Sigmoid colon (tissue), 6 donors: ENCODE measurements at regions not wholly inside any gene's neighbourhood (a gene's known extent, or its start where the extent isn't known, plus 50 kb on each side); places are given as distances from the start of the nearest gene placed in this dataset.

Experiments
- DNase-seq: peaks from one replicate; pipeline ENCODE4 v3.0.0-alpha.2; 2019
- H3K27ac ChIP-seq, 4 donors: fragments of 200-600 bp; sonication (generic); one replicate each; pipeline ENCODE4 v1.5.1; 2016 to 2019; ENCODE audit warnings: mild to moderate bottlenecking in 1 of 4
- H3K27me3 ChIP-seq, 3 donors: fragments of 200-600 bp; sonication (generic); one replicate each; pipeline ENCODE4 v1.5.1; 2019; ENCODE audit warnings: mild to moderate bottlenecking in 1 of 3
- H3K36me3 ChIP-seq, 4 donors: fragments of 200-600 bp; sonication (generic); one replicate each; pipeline ENCODE4 v1.5.1; 2016 to 2019
- H3K4me1 ChIP-seq, 4 donors: fragments of 200-600 bp; sonication (generic); one replicate each; pipeline ENCODE4 v1.5.1; 2017 to 2019
- H3K4me3 ChIP-seq, 4 donors: fragments of 200-600 bp; sonication (generic); one replicate each; pipeline ENCODE4 v1.5.1; 2017 to 2019; ENCODE audit warnings: mild to moderate bottlenecking in 2 of 4, moderate library complexity in 1 of 4
- H3K9me3 ChIP-seq, 4 donors: fragments of 200-600 bp in 3 of 4; sonication (generic) in 3 of 4; one replicate each; pipeline versions ENCODE4 v1.5.1 to v1.6.1; 2013 to 2019
- EP300 ChIP-seq, 4 donors: sonication (generic); formaldehyde crosslinking; IDR thresholded peaks; one replicate each; pipeline ENCODE4 v1.6.1; 2017; ENCODE audit warnings: antibody characterized with exemption in 4 of 4
- POLR2A ChIP-seq, 2 donors: fragments of 450-650 bp; IDR thresholded peaks; one replicate each; pipeline ENCODE4 v1.6.1; 2016; ENCODE audit warnings: antibody characterized with exemption in 2 of 2, mild to moderate bottlenecking in 2 of 2, moderate library complexity in 2 of 2
- POLR2AphosphoS5 ChIP-seq, 4 donors: sonication (generic); formaldehyde crosslinking; IDR thresholded peaks; one replicate each; pipeline ENCODE4 v1.6.1; 2017; ENCODE audit warnings: antibody characterized with exemption in 4 of 4
- WGBS, 2 donors: extraction: QIAGEN DNeasy Blood & Tissue Kit; methylation state at CpG; one replicate each; pipeline ENCODE4 v1.1.7; 2013; 5-methylcytosine and 5-hydroxymethylcytosine counted together
- intact Hi-C: fragments of 100-400 bp; cut with DNase I; formaldehyde crosslinking; loops from one replicate; pipeline ENCODE4 v1.15.1; 2023
- TF ChIP-seq, protein P1 (sequence below), 4 experiments: fragments of 450-650 bp in 3 of 4; fragments of 200-600 bp in 1 of 4; IDR thresholded peaks; one replicate each; pipeline ENCODE4 v1.5.1; 2016 to 2019; ENCODE audit warnings: antibody characterized with exemption in 4 of 4, mild to moderate bottlenecking in 3 of 4, moderate library complexity in 2 of 4
- donor health status: healthy with polysubstance abuse.
- donor health status: healthy.

- WGBS, 2 donors: 44 to 47% methylated on average over 2 of the region's 2 CpGs
- Histone ChIP-seq H3K27me3 (no peaks in the 10 kb centered on the region), H3K9me3 (no peaks in the 10 kb centered on the region), H3K4me1 (no peaks in the 10 kb centered on the region), H3K36me3 (no peaks in the 10 kb centered on the region), H3K27ac (no peak overlapping the region), H3K4me3 (no peak overlapping the region)
- intact Hi-C loops: loop anchor here (5.0 kb wide), 2 partner anchors 50 to 510 kb away; partner anchors contain the start of gene GAS1
- DNase-seq: no peak
- TF ChIP-seq, protein P1, sequence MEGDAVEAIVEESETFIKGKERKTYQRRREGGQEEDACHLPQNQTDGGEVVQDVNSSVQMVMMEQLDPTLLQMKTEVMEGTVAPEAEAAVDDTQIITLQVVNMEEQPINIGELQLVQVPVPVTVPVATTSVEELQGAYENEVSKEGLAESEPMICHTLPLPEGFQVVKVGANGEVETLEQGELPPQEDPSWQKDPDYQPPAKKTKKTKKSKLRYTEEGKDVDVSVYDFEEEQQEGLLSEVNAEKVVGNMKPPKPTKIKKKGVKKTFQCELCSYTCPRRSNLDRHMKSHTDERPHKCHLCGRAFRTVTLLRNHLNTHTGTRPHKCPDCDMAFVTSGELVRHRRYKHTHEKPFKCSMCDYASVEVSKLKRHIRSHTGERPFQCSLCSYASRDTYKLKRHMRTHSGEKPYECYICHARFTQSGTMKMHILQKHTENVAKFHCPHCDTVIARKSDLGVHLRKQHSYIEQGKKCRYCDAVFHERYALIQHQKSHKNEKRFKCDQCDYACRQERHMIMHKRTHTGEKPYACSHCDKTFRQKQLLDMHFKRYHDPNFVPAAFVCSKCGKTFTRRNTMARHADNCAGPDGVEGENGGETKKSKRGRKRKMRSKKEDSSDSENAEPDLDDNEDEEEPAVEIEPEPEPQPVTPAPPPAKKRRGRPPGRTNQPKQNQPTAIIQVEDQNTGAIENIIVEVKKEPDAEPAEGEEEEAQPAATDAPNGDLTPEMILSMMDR (IDR thresholded peaks at IDR 0.05): peak in 1 of 4 experiments; percentile 9
- TF ChIP-seq EP300 (IDR thresholded peaks at IDR 0.05): no peak
Measured at GRCh38 chr9:86997156-86997555, 49.9 kb upstream of the GAS1 start.

- intact Hi-C loops: loop anchor here (5.0 kb wide), 2 partner anchors 51 to 511 kb away; partner anchors contain the start of gene GAS1
- no peak for DNase-seq
- Histone ChIP-seq H3K9me3 (no peaks in the 10 kb centered on the region), H3K4me1 (no peaks in the 10 kb centered on the region), H3K36me3 (no peaks in the 10 kb centered on the region), H3K27ac (no peak overlapping the region), H3K27me3 (no peaks in the 10 kb centered on the region), H3K4me3 (no peak overlapping the region)
- no peak for TF ChIP-seq POLR2A (IDR thresholded peaks at IDR 0.05)
- TF ChIP-seq EP300 (IDR thresholded peaks at IDR 0.05): no peak
- TF ChIP-seq POLR2AphosphoS5 (IDR thresholded peaks at IDR 0.05): no peak
- WGBS, 2 donors: 64 to 79% methylated on average over 2 of the region's 2 CpGs
Measured at GRCh38 chr9:86997951-86998350, 50.6 kb upstream of the GAS1 start.

DNA sequence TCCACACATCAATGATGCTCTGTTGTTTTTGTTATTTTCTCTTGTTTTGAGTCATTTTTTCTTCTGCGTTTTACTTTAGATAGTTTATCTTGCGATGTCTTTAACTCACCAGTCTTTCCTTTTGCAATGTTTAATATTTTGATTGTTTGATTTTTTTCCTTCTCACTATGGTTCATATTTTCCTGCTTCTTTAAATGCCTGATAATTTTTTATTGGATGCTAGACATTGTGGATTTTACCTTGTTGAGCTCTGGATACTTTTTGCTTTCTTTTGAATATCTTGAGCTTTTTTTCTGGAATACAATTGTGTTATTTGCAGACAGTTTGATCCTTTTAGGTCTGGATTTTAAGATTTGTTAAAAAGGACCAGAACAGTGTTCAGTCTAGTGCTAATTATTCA is 55.2 kb upstream of the GAS1 start:
- H3K4me3 ChIP-seq: no peak overlapping the region
- intact Hi-C loops: no loop called here
- no peak for TF ChIP-seq POLR2AphosphoS5 (IDR thresholded peaks at IDR 0.05)
- no peaks in the 10 kb centered on the region for H3K9me3 ChIP-seq
- H3K4me1 ChIP-seq: peaks cover 0 to 5% (median 4%) of the 10 kb centered on the region in 4 donors
- no peaks in the 10 kb centered on the region for H3K36me3 ChIP-seq
- H3K27me3 ChIP-seq: no peaks in the 10 kb centered on the region
- 96 to 97% methylated on average over 2 of the region's 2 CpGs for WGBS, 2 donors
- DNase-seq: no peak
- no peak overlapping the region for H3K27ac ChIP-seq

DNA sequence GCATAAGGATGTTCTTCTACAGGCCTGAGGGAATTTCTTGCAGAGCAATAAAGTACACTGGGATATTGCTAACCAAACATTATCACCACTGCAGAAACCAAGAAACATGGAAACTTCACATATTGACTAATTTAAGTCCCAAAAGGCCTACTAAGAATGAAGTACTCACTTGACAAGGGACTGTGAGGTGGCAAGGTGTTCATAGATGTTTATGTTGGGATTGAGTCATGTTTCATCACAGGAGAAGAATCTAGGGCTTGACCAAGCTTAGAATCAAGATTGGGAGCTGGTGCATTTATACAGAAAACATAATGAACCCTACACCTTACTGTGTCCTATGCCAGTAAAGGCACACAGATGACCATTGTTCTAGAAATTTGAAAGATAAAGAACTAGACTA is 56.7 kb upstream of the GAS1 start:
- no peak for DNase-seq
- intact Hi-C loops: no loop called here
- Histone ChIP-seq H3K27ac (no peak overlapping the region), H3K4me3 (no peak overlapping the region), H3K4me1 (peaks cover 0 to 20% (median 15%) of the 10 kb centered on the region in 4 donors), H3K9me3 (no peaks in the 10 kb centered on the region), H3K36me3 (no peaks in the 10 kb centered on the region), H3K27me3 (no peaks in the 10 kb centered on the region)
- TF ChIP-seq POLR2A (IDR thresholded peaks at IDR 0.05): no peak
- TF ChIP-seq EP300 (IDR thresholded peaks at IDR 0.05): no peak
- TF ChIP-seq POLR2AphosphoS5 (IDR thresholded peaks at IDR 0.05): no peak
- TF ChIP-seq, protein P1 (IDR thresholded peaks at IDR 0.05): no peak

GRCh38 chr9:87006956-87007355 is 59.6 kb upstream of the GAS1 start:
- DNase-seq: no peak
- WGBS, 2 donors: 79 to 87% methylated on average over 4 of the region's 4 CpGs
- Histone ChIP-seq H3K4me3 (no peak overlapping the region), H3K9me3 (no peaks in the 10 kb centered on the region), H3K27ac (no peak overlapping the region), H3K27me3 (no peaks in the 10 kb centered on the region), H3K36me3 (no peaks in the 10 kb centered on the region), H3K4me1 (peaks cover 0 to 21% (median 15%) of the 10 kb centered on the region in 4 donors)
- TF ChIP-seq, protein P1 (IDR thresholded peaks at IDR 0.05): no peak
- TF ChIP-seq POLR2A (IDR thresholded peaks at IDR 0.05) (no peak), EP300 (IDR thresholded peaks at IDR 0.05) (no peak), POLR2AphosphoS5 (IDR thresholded peaks at IDR 0.05) (no peak)
- intact Hi-C loops: no loop called here

- intact Hi-C loops: no loop called here
- Histone ChIP-seq H3K9me3 (no peaks in the 10 kb centered on the region), H3K36me3 (no peaks in the 10 kb centered on the region), H3K27ac (peak overlapping the region in 3 of 4 donors; percentile 7 to 43 (median 20)), H3K4me3 (no peak overlapping the region), H3K27me3 (no peaks in the 10 kb centered on the region), H3K4me1 (peaks cover 0 to 21% (median 15%) of the 10 kb centered on the region in 4 donors)
- no peak for TF ChIP-seq POLR2AphosphoS5 (IDR thresholded peaks at IDR 0.05)
- TF ChIP-seq EP300 (IDR thresholded peaks at IDR 0.05): no peak
- TF ChIP-seq, protein P1 (IDR thresholded peaks at IDR 0.05): no peak
- TF ChIP-seq POLR2A (IDR thresholded peaks at IDR 0.05): no peak
- 55 to 60% methylated on average over 4 of the region's 4 CpGs for WGBS, 2 donors
- DNase-seq: no peak
Measured at GRCh38 chr9:87007711-87008366, 60.5 kb upstream of the GAS1 start.
